Gastroesophageal sphincter (tissue), 3 donors: ENCODE measurements at regions not wholly inside any gene's neighbourhood (a gene's known extent, or its start where the extent isn't known, plus 50 kb on each side); places are given as distances from the start of the nearest gene placed in this dataset.

ENCODE experiments used
- CTCF ChIP-seq, 4 experiments: fragments of 200-600 bp in 2 of 4; fragments of 450-650 bp in 2 of 4; sonication (generic) in 1 of 4; IDR thresholded peaks; one replicate each; pipeline ENCODE4 v1.5.1; 2017 to 2019; ENCODE audit warnings: antibody characterized with exemption in 4 of 4, mild to moderate bottlenecking in 2 of 4, moderate library complexity in 2 of 4
- POLR2A ChIP-seq, 2 donors: fragments of 450-650 bp; IDR thresholded peaks; one replicate each; pipeline ENCODE4 v1.6.1; 2017; ENCODE audit warnings: antibody characterized with exemption in 2 of 2, mild to moderate bottlenecking in 2 of 2, moderate library complexity in 1 of 2
- POLR2AphosphoS5 ChIP-seq: sonication (generic); formaldehyde crosslinking; IDR thresholded peaks from one replicate; pipeline ENCODE4 v1.6.1; 2017; ENCODE audit warnings: antibody characterized with exemption

- TF ChIP-seq CTCF (IDR thresholded peaks at IDR 0.05) (no peak), POLR2A (IDR thresholded peaks at IDR 0.05) (no peak), POLR2AphosphoS5 (no peak)
These were observed 274.4 kb upstream of the ROBO2 start for GRCh38 chr3:76765511-76765910.
